Mucosa of descending colon (tissue), 3 donors: ENCODE measurements at regions not wholly inside any gene's neighbourhood (a gene's known extent, or its start where the extent isn't known, plus 50 kb on each side); places are given as distances from the start of the nearest gene placed in this dataset.

Experiments
- ATAC-seq: fragments of 200-7000 bp; cut with Tn5 transposase; one replicate; pipeline ENCODE4 v1.9.1; 2020; ENCODE audit warnings: mild to moderate bottlenecking, moderate library complexity
- DNase-seq, 3 donors: peaks; one replicate each; pipeline ENCODE4 v3.0.0-alpha.2; 2020
- H3K36me3 ChIP-seq: fragments of 200-600 bp; one replicate; pipeline ENCODE4 v1.8.0; 2021; ENCODE audit warnings: low read depth, mild to moderate bottlenecking
- H3K4me1 ChIP-seq: fragments of 200-600 bp; one replicate; pipeline ENCODE4 v1.8.0; 2021; ENCODE audit warnings: low read depth, mild to moderate bottlenecking
- H3K4me3 ChIP-seq: fragments of 200-600 bp; one replicate; pipeline ENCODE4 v1.8.0; 2021; ENCODE audit warnings: mild to moderate bottlenecking
- H3K9me3 ChIP-seq: fragments of 200-600 bp; one replicate; pipeline ENCODE4 v1.8.0; 2021; ENCODE audit warnings: mild to moderate bottlenecking
- CTCF ChIP-seq: fragments of 200-600 bp; IDR thresholded peaks from one replicate; pipeline ENCODE4 v1.8.0; 2022; ENCODE audit warnings: antibody characterized with exemption, mild to moderate bottlenecking
- intact Hi-C, 2 donors: fragments of 100-400 bp; cut with DNase I in 1 of 2; cut with micrococcal nuclease in 1 of 2; formaldehyde crosslinking; loops; one replicate each; pipeline versions ENCODE4 v1.11.0 to v1.11.1; 2022; cut with DNase I, micrococcal nuclease
- donor health status: DM: no; HTN: no; CAD: no; lungs with moderate emphysema.
- donor health status: DM: no; HTN: no; CAD: no.
- donor health status: DM: no; HTN: yes; CAD: no.

DNA sequence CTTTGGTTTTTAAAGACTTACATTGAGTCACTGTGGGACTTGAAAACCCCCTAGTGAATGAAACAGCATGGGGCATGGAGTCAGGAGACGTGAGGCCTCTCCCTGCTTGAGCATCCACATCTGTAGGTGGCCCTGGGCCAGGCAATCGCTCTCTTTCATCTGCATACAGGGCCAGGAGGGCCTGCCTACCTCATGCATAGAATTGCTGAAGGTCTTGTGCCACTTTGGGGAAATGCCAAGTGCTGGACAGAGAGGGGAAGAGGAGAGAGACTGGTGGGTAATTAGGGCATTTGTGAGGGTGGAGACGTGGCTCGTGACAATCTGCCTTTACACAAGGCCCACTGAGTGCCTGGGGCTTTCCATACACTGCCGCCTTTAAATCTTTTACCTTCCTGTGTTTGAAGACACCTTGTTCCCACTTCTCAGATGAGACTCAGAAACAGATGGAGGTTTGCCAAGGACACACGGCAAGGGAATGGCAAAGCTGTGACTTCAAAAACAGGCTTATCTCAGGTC is 322.2 kb upstream of the HS6ST1 start:
- ATAC-seq: no peak
- no peak for TF ChIP-seq CTCF
- no peak for DNase-seq
- Histone ChIP-seq H3K4me1 (no peaks in the 10 kb centered on the region), H3K9me3 (no peaks in the 10 kb centered on the region), H3K36me3 (no peaks in the 10 kb centered on the region), H3K4me3 (no peak overlapping the region)
- intact Hi-C loops: no loop called here

DNA sequence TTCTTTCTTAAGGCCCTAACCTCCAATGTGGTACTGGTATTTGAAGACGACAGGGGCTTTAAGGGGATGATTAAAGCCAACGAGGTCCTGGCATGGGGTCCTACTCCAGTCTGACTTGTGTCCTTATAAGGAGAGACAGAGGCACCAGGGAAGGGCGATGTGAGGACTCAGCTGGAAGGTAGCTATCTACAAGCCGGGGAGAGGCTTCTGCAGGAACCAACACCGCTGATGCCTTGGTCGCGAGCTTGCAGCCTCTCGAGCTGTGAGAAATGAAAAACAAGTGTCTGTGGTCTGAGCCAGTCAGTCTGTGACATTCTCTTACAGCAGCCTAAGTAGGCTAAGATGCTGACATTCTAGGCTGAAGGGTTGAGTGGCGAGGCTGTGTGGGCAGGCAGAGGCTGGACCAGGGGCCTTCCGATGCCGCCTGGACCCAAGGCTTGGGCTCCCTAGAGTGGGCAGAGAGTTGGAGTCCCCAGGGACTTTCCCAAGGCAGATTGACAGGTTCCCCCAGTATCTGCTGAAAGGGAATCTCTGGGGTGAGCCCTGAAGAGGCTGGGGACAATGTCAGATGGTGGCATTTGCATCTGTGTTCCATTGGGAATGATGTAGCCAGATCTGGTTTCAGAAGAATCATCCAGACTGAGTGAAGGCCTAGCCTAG is 322.9 kb upstream of the HS6ST1 start:
- Histone ChIP-seq H3K9me3 (no peaks in the 10 kb centered on the region), H3K36me3 (no peaks in the 10 kb centered on the region), H3K4me3 (no peak overlapping the region), H3K4me1 (no peaks in the 10 kb centered on the region)
- DNase-seq (no peak), ATAC-seq (no peak)
- intact Hi-C loops: no loop called here
- no peak for TF ChIP-seq CTCF

GRCh38 chr2:128642316-128642715 is 323.6 kb upstream of the HS6ST1 start:
- Histone ChIP-seq H3K4me3 (no peak overlapping the region), H3K9me3 (no peaks in the 10 kb centered on the region), H3K36me3 (no peaks in the 10 kb centered on the region), H3K4me1 (no peaks in the 10 kb centered on the region)
- ATAC-seq (no peak), DNase-seq (no peak)
- TF ChIP-seq CTCF: no peak
- intact Hi-C loops: no loop called here

DNA sequence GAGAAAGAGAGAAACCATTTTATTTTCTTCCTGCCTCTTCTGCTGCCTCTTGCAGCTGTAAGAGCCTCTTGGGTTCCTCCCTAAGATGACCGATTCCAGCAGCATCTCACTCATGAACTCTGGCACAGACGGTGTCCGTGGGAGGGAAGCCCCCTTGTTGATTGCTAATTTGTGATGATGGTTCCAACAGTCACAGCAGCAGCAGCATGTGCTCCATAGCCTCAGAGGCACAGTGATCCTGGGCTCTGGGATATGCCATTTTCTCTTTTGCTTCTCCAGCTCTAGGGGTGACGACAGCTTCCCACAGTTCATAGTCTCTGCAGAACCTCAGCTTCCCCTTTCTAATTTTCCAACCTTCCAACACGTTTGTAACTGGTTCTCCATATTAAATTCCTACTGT is 324.2 kb upstream of the HS6ST1 start:
- H3K4me3 ChIP-seq: no peak overlapping the region
- TF ChIP-seq CTCF: no peak
- DNase-seq (peak in 1 of 3 donors; percentile 2), ATAC-seq (no peak)
- H3K4me1 ChIP-seq: no peaks in the 10 kb centered on the region
- intact Hi-C loops: no loop called here
- H3K9me3 ChIP-seq: no peaks in the 10 kb centered on the region
- no peaks in the 10 kb centered on the region for H3K36me3 ChIP-seq

DNA sequence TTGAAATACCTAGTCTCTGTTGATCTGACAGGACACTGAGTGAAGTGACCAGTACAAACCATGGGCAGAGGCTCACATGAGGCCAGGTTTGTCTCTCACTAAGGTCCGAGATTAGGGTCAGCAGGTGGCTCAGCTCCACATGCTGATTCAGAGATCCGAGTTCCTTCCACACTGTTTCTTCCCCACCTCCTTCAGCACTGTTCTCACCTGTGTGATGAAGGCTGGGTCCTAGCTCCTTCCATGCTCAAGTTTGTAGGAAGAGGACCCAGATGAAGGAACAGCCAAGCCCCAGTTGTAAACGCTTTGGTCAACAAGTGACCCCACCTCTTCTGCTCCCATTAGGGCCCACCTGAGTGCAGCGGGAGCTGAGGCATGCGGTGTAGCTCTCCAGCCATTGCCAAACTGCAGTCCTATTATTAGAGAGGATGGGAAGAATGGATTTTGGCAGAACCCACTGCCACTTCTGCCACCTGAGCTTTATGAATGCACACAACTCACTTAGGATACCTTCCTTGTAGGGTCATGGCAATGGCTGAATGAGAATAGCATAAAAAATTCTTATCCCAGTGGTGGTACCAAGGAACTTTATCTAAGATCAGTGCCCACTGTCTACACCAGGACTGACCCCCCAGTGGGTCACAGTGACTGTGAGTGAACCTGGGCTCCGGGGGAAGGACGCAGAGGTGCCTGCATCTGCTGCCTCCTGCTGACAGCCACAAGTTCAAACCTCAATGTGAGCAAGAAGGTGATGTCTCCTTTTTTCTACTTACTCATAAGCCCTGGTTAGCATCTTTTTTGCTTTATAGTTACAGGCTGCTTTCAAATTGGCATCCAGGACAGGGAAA is 324.8 kb upstream of the HS6ST1 start:
- Histone ChIP-seq H3K36me3 (no peaks in the 10 kb centered on the region), H3K4me3 (no peak overlapping the region), H3K4me1 (no peaks in the 10 kb centered on the region), H3K9me3 (no peaks in the 10 kb centered on the region)
- no peak for ATAC-seq
- TF ChIP-seq CTCF: no peak
- intact Hi-C loops: no loop called here
- DNase-seq: peak in 1 of 3 donors; percentile 4
